ENCODE measurements at regions not wholly inside any gene's neighbourhood (a gene's known extent, or its start where the extent isn't known, plus 50 kb on each side); places are given as distances from the start of the nearest gene placed in this dataset.
A peak's percentile ranks its signal among the peaks of the same experiment; 100 is the strongest.

- FAIRE-seq (no peak), DNase-seq (peak in 2 of 5 donors; percentile 43 to 73)
- H3K4me3 ChIP-seq (ENCODE audit: low read length in 3 of 3), result no peak overlapping the region
- intact Hi-C loops (cut with DNase I), result no loop called here
- H3K27me3 ChIP-seq (ENCODE audit: control insufficient read depth, insufficient read depth, low read length), result no peaks in the 10 kb centered on the region
- no peak overlapping the region for H3K9ac ChIP-seq (ENCODE audit: low read length in 3 of 3)
- no peak overlapping the region for H3K27ac ChIP-seq (ENCODE audit: low read depth in 2 of 2, low read length in 2 of 2)
- TF ChIP-seq, protein P1, sequence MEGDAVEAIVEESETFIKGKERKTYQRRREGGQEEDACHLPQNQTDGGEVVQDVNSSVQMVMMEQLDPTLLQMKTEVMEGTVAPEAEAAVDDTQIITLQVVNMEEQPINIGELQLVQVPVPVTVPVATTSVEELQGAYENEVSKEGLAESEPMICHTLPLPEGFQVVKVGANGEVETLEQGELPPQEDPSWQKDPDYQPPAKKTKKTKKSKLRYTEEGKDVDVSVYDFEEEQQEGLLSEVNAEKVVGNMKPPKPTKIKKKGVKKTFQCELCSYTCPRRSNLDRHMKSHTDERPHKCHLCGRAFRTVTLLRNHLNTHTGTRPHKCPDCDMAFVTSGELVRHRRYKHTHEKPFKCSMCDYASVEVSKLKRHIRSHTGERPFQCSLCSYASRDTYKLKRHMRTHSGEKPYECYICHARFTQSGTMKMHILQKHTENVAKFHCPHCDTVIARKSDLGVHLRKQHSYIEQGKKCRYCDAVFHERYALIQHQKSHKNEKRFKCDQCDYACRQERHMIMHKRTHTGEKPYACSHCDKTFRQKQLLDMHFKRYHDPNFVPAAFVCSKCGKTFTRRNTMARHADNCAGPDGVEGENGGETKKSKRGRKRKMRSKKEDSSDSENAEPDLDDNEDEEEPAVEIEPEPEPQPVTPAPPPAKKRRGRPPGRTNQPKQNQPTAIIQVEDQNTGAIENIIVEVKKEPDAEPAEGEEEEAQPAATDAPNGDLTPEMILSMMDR (IDR thresholded peaks at IDR 0.05; ENCODE audit: borderline replicate concordance, extremely low read depth, insufficient read depth), result no peak
- H3K36me3 ChIP-seq (ENCODE audit: control insufficient read depth in 2 of 3, insufficient read depth in 3 of 3, low read length in 3 of 3), result no peaks in the 10 kb centered on the region
- H3K4me1 ChIP-seq (ENCODE audit: control insufficient read depth in 2 of 3, insufficient read depth in 2 of 3, low read depth in 1 of 3, low read length in 3 of 3), result peaks cover 0 to 2% (median 0%) of the 10 kb centered on the region in 3 donors
- H3K9me3 ChIP-seq (ENCODE audit: control insufficient read depth in 2 of 3, insufficient read depth in 1 of 3, low read length in 3 of 3), result no peaks in the 10 kb centered on the region
Observed at GRCh38 chr4:128516301-128516969, 228.8 kb upstream of the PGRMC2 start.

- peak overlapping the region in 1 of 3 donors; percentile 6 for H3K4me3 ChIP-seq (ENCODE audit: low read length in 3 of 3)
- no peaks in the 10 kb centered on the region for H3K27me3 ChIP-seq (ENCODE audit: control insufficient read depth, insufficient read depth, low read length)
- H3K9ac ChIP-seq (ENCODE audit: low read length in 3 of 3), result no peak overlapping the region
- H3K9me3 ChIP-seq (ENCODE audit: control insufficient read depth in 2 of 3, insufficient read depth in 1 of 3, low read length in 3 of 3), result no peaks in the 10 kb centered on the region
- H3K36me3 ChIP-seq (ENCODE audit: control insufficient read depth in 2 of 3, insufficient read depth in 3 of 3, low read length in 3 of 3), result no peaks in the 10 kb centered on the region
- TF ChIP-seq, protein P1 (IDR thresholded peaks at IDR 0.05; ENCODE audit: borderline replicate concordance, extremely low read depth, insufficient read depth), result no peak
- no peak overlapping the region for H3K27ac ChIP-seq (ENCODE audit: low read depth in 2 of 2, low read length in 2 of 2)
- peaks cover 0 to 2% (median 0%) of the 10 kb centered on the region in 3 donors for H3K4me1 ChIP-seq (ENCODE audit: control insufficient read depth in 2 of 3, insufficient read depth in 2 of 3, low read depth in 1 of 3, low read length in 3 of 3)
- DNase-seq, result no peak
- FAIRE-seq, result no peak
- intact Hi-C loops (cut with DNase I), result no loop called here
Observed at GRCh38 chr4:128513664-128514484, 226.3 kb upstream of the PGRMC2 start.

- DNase-seq, result no peak
- Histone ChIP-seq H3K27me3 (ENCODE audit: control insufficient read depth, insufficient read depth, low read length) (no peaks in the 10 kb centered on the region), H3K4me1 (ENCODE audit: control insufficient read depth in 2 of 3, insufficient read depth in 2 of 3, low read depth in 1 of 3, low read length in 3 of 3) (peaks cover 0 to 2% (median 0%) of the 10 kb centered on the region in 3 donors), H3K9ac (ENCODE audit: low read length in 3 of 3) (no peak overlapping the region), H3K27ac (ENCODE audit: low read depth in 2 of 2, low read length in 2 of 2) (no peak overlapping the region), H3K36me3 (ENCODE audit: control insufficient read depth in 2 of 3, insufficient read depth in 3 of 3, low read length in 3 of 3) (no peaks in the 10 kb centered on the region), H3K9me3 (ENCODE audit: control insufficient read depth in 2 of 3, insufficient read depth in 1 of 3, low read length in 3 of 3) (no peaks in the 10 kb centered on the region), H3K4me3 (ENCODE audit: low read length in 3 of 3) (no peak overlapping the region)
- TF ChIP-seq, protein P1 (IDR thresholded peaks at IDR 0.05; ENCODE audit: borderline replicate concordance, extremely low read depth, insufficient read depth), result no peak
- no peak for FAIRE-seq
- intact Hi-C loops (cut with DNase I), result no loop called here
Observed at GRCh38 chr4:128512767-128513322, 225.2 kb upstream of the PGRMC2 start.
